Heart left ventricle (tissue), 16 donors: ENCODE measurements at regions not wholly inside any gene's neighbourhood (a gene's known extent, or its start where the extent isn't known, plus 50 kb on each side); places are given as distances from the start of the nearest gene placed in this dataset.
"Not testable (repeated sequence)": the region's sequence is repeated elsewhere in the genome, so short reads cannot be mapped to it uniquely, and the experiment has no call there.

Source experiments
- ATAC-seq, 4 donors: fragments of 200-7000 bp; cut with Tn5 transposase; one replicate each; pipeline ENCODE4 v1.9.1; 2020 to 2022; ENCODE audit warnings: moderate library complexity in 4 of 4, mild to moderate bottlenecking in 3 of 4, moderate number of reproducible peaks in 1 of 4
- DNase-seq, 5 donors: peaks; one replicate each; pipeline ENCODE4 v3.0.0-alpha.2; 2020
- H3K27ac ChIP-seq, 12 donors: fragments of 200-600 bp; sonication (generic) in 4 of 12; one replicate each; pipeline versions ENCODE4 v1.5.0 to v1.8.0; 2016 to 2022; ENCODE audit warnings: mild to moderate bottlenecking in 2 of 12
- H3K27me3 ChIP-seq, 9 donors: fragments of 200-600 bp; sonication (generic) in 2 of 9; one replicate each; pipeline versions ENCODE4 v1.5.1 to v1.8.0; 2016 to 2022; ENCODE audit warnings: mild to moderate bottlenecking in 3 of 9
- H3K36me3 ChIP-seq, 9 donors: fragments of 200-600 bp; sonication (generic) in 2 of 9; one replicate each; pipeline versions ENCODE4 v1.5.0 to v1.8.0; 2018 to 2022; ENCODE audit warnings: mild to moderate bottlenecking in 2 of 9
- H3K4me1 ChIP-seq, 12 donors: fragments of 200-600 bp; sonication (generic) in 4 of 12; one replicate each; pipeline versions ENCODE4 v1.5.0 to v1.8.0; 2016 to 2022; ENCODE audit warnings: mild to moderate bottlenecking in 3 of 12
- H3K4me3 ChIP-seq, 12 donors: fragments of 200-600 bp; sonication (generic) in 4 of 12; one replicate each; pipeline versions ENCODE4 v1.5.0 to v1.8.0; 2017 to 2022; ENCODE audit warnings: mild to moderate bottlenecking in 9 of 12, moderate library complexity in 4 of 12
- H3K9me3 ChIP-seq, 12 donors: fragments of 200-600 bp; sonication (generic) in 4 of 12; one replicate each; pipeline versions ENCODE4 v1.5.0 to v1.8.0; 2016 to 2022; ENCODE audit warnings: mild to moderate bottlenecking in 1 of 12
- CTCF ChIP-seq, 12 donors: fragments of 200-600 bp; sonication (generic) in 4 of 12; IDR thresholded peaks; one replicate each; pipeline versions ENCODE4 v1.5.0 to v1.8.0; 2018 to 2022; ENCODE audit warnings: antibody characterized with exemption in 12 of 12, mild to moderate bottlenecking in 5 of 12
- POLR2A ChIP-seq, 2 donors: fragments of 450-650 bp; IDR thresholded peaks; one replicate each; pipeline ENCODE4 v1.6.1; 2017; ENCODE audit warnings: antibody characterized with exemption in 2 of 2, mild to moderate bottlenecking in 2 of 2, moderate library complexity in 2 of 2
- WGBS, 4 donors: extraction: QIAGEN DNeasy Blood & Tissue Kit in 2 of 4; methylation state at CpG; one replicate each; pipeline versions ENCODE4 v1.1.5 to v1.1.7; 2013 to 2018; 5-methylcytosine and 5-hydroxymethylcytosine counted together
- intact Hi-C, 10 donors: fragments of 100-400 bp; cut with DNase I; formaldehyde crosslinking; loops; one replicate each; pipeline versions ENCODE4 v1.11.1 to v1.14.2; 2022
- donor health status: ischemic (EF 13 %, LVEDD 7.1; RV severe dilation, severe dysfunction).
- donor health status: healthy with polysubstance abuse.
- donor health status: DM: no; HTN: yes; CAD: no.
- donor health status: DM: no; HTN: no; CAD: no.
- donor health status: ischemic (EF 25% LVEDD 6.9; RV normal size, moderate dysfunction).
- donor health status: ischemic (EF 25% LVEDD 5.7; RV mildly dilated, moderate dysfunction).
- donor health status: healthy.
- donor health status: DM: yes; HTN: yes; CAD: no.
- donor health status: ischemic (EF 35%, LVEDD 5.7; RV mildly dilated, moderate dysfunction).
- donor health status: nonischemic (EF 11% LVEDD 7.7; RV severe dilation, severe dysfunction).
- donor health status: DM: yes; HTN: yes; CAD: no.
- donor health status: PGD.
- donor health status: ischemic (EF 29% LVEDD 5.4; RV normal size, mild dysfunction).
- donor health status: nonischemic (EF 23%, LVEDD 6.1; RV moderate dilation, normal function).

- Histone ChIP-seq H3K4me1 (no peaks in the 10 kb centered on the region), H3K27me3 (no peaks in the 10 kb centered on the region), H3K9me3 (no peaks in the 10 kb centered on the region), H3K27ac (no peak overlapping the region), H3K4me3 (no peak overlapping the region), H3K36me3 (no peaks in the 10 kb centered on the region)
- intact Hi-C loops, result no loop called here
- 42 to 49% (median 47%) methylated on average over 1 of the region's 1 CpG for WGBS, 4 donors
- ATAC-seq (no peak), DNase-seq (no peak)
- no peak for TF ChIP-seq CTCF (IDR thresholded peaks at IDR 0.05)
- TF ChIP-seq POLR2A (IDR thresholded peaks at IDR 0.05), result no peak
These were observed 477.4 kb downstream of the FRK start for GRCh38 chr6:115583290-115583689.

DNA sequence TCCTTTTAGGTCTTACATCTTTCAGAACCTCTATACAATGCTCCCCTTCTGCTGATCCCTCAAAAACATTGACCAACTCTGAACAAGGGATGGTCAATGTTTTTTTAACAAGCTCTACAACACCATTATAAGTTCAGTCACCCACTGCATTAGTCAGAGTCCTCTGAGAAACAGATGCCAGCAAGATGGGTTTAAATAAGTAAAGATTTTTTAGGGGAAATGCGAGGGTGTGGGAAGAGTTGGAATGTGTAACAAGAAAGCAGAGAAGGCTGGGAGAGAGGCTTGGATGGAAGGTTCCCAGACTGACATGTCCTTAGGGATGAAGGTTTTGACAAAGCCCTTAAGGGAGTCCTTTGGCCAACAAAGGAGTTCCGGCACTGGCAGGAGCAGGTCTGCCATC lies 478.3 kb downstream of the FRK start:
- no peaks in the 10 kb centered on the region for H3K27me3 ChIP-seq
- intact Hi-C loops, result no loop called here
- no peaks in the 10 kb centered on the region for H3K9me3 ChIP-seq
- no peak for ATAC-seq
- H3K4me1 ChIP-seq, result no peaks in the 10 kb centered on the region
- H3K4me3 ChIP-seq, result no peak overlapping the region
- no peak for DNase-seq
- H3K36me3 ChIP-seq, result no peaks in the 10 kb centered on the region
- 83 to 88% (median 85%) methylated on average over 2 of the region's 2 CpGs for WGBS, 4 donors
- H3K27ac ChIP-seq, result no peak overlapping the region
- TF ChIP-seq POLR2A (IDR thresholded peaks at IDR 0.05) (no peak), CTCF (IDR thresholded peaks at IDR 0.05) (no peak)

- H3K4me1 ChIP-seq, intact Hi-C loops, H3K4me3 ChIP-seq, H3K36me3 ChIP-seq, H3K27ac ChIP-seq, H3K27me3 ChIP-seq, H3K9me3 ChIP-seq, ATAC-seq, DNase-seq: not testable (repeated sequence)
- WGBS, 4 donors, result 74 to 95% (median 93%) methylated on average over 2 of the region's 2 CpGs
These were observed 481.1 kb downstream of the FRK start for GRCh38 chr6:115579565-115579964.

GRCh38 chr6:115577270-115577669 lies 483.4 kb downstream of the FRK start:
- WGBS, 4 donors, result 49 to 76% (median 64%) methylated on average over 2 of the region's 2 CpGs
- Histone ChIP-seq H3K36me3 (no peaks in the 10 kb centered on the region), H3K4me1 (no peaks in the 10 kb centered on the region), H3K27ac (no peak overlapping the region), H3K4me3 (no peak overlapping the region), H3K27me3 (no peaks in the 10 kb centered on the region), H3K9me3 (no peaks in the 10 kb centered on the region)
- ATAC-seq (no peak), DNase-seq (no peak)
- intact Hi-C loops, result no loop called here
- no peak for TF ChIP-seq POLR2A (IDR thresholded peaks at IDR 0.05)
- TF ChIP-seq CTCF (IDR thresholded peaks at IDR 0.05), result no peak

DNA sequence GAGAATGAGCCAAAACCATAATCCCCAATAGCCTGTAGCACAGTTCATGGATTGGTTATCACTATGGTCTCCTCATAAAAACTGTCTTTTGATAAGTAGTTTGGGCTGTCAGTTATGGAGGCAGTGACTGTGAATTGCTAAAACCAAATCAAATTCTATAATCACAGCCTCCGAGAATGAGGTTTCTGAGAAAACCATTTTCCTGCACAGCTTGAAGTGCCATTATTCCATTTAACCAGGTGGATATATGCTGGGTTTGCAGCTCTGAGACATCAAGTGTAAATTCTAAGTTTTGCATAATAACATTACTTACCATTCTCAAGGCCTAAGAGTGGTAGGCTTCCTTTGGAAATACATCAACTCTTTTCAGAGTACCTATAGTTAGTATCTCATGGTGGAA lies 485.4 kb downstream of the FRK start:
- WGBS, 4 donors, result 67 to 82% (median 77%) methylated on average over 1 of the region's 1 CpG

More for the DNA sequence above, 485.4 kb downstream of the FRK start:
- no peak overlapping the region for H3K27ac ChIP-seq
- intact Hi-C loops, result no loop called here
- no peaks in the 10 kb centered on the region for H3K27me3 ChIP-seq
- H3K9me3 ChIP-seq, result no peaks in the 10 kb centered on the region
- no peaks in the 10 kb centered on the region for H3K36me3 ChIP-seq
- DNase-seq (no peak), ATAC-seq (no peak)
- H3K4me3 ChIP-seq, result no peak overlapping the region
- no peaks in the 10 kb centered on the region for H3K4me1 ChIP-seq
- TF ChIP-seq POLR2A (IDR thresholded peaks at IDR 0.05) (no peak), CTCF (IDR thresholded peaks at IDR 0.05) (no peak)
